PC-9 (cell line): ENCODE measurements at regions not wholly inside any gene's neighbourhood (a gene's known extent, or its start where the extent isn't known, plus 50 kb on each side); places are given as distances from the start of the nearest gene placed in this dataset.
A peak's percentile ranks its signal among the peaks of the same experiment; 100 is the strongest.
"Not testable (repeated sequence)": the region's sequence is repeated elsewhere in the genome, so short reads cannot be mapped to it uniquely, and the experiment has no call there.

Experiments
- BruUV-seq: library from RNA; stranded (reverse); fragments of 400-500 nt; replicated peaks from 2 replicates; lab custom pipeline; 2021; lab: Mats Ljungman, UMichigan
- CTCF ChIA-PET: fragments of 300-600 bp; sonication (Branson Sonifier 250); formaldehyde crosslinking; loops from one replicate; lab custom pipeline; 2022; ENCODE audit warnings: antibody characterized with exemption; lab: Charles Lee
- POLR2A ChIA-PET: fragments of 300-600 bp; sonication (Branson Sonifier 250); formaldehyde crosslinking; loops from one replicate; lab custom pipeline; 2022; ENCODE audit warnings: antibody characterized with exemption; ENCODE audit not compliant: unreplicated experiment; lab: Charles Lee
- DNase-seq, 2 experiments: peaks; one replicate each; pipeline versions ENCODE4 v3.0.0 to v3.0.0-alpha.2; 2015 to 2022; ENCODE audit warnings: mixed read lengths in 1 of 2
- H2AFZ ChIP-seq: fragments of 200-600 bp; sonication (generic); 2 replicates; pipeline ENCODE4 v1.8.1; 2017; ENCODE audit warnings: antibody characterized with exemption
- H3F3A ChIP-seq: fragments of 200-600 bp; sonication (generic); 2 replicates; pipeline ENCODE4 v1.8.1; 2017; ENCODE audit warnings: antibody characterized with exemption, mild to moderate bottlenecking, low read depth; ENCODE audit not compliant: insufficient read depth
- H3K27ac ChIP-seq: fragments of 200-600 bp; sonication (generic); 2 replicates; pipeline ENCODE4 v1.6.1; 2016; ENCODE audit warnings: mixed run types
- H3K27me3 ChIP-seq: fragments of 200-600 bp; sonication (generic); 2 replicates; pipeline ENCODE4 v1.6.1; 2016; ENCODE audit warnings: low read depth, mixed run types; ENCODE audit not compliant: insufficient read depth
- H3K36me3 ChIP-seq: fragments of 200-600 bp; sonication (generic); 2 replicates; pipeline ENCODE4 v1.6.1; 2016; ENCODE audit warnings: low read depth, mixed run types
- H3K4me1 ChIP-seq: fragments of 200-600 bp; sonication (generic); replicated peaks from 2 replicates; pipeline ENCODE4 v1.6.1; 2016; ENCODE audit warnings: mixed run types; ENCODE audit not compliant: insufficient read depth
- H3K4me2 ChIP-seq: fragments of 200-600 bp; sonication (generic); 2 replicates; pipeline ENCODE4 v1.6.1; 2017; ENCODE audit warnings: mixed run types
- H3K4me3 ChIP-seq: fragments of 200-600 bp; sonication (generic); 2 replicates; pipeline ENCODE4 v1.6.1; 2016; ENCODE audit warnings: mixed run types
- H3K79me2 ChIP-seq: fragments of 200-600 bp; sonication (generic); 2 replicates; pipeline ENCODE4 v1.6.1; 2017; ENCODE audit warnings: low read depth, mixed run types
- H3K9me2 ChIP-seq: fragments of 200-600 bp; sonication (generic); 2 replicates; pipeline ENCODE4 v1.8.1; 2017; ENCODE audit warnings: mild to moderate bottlenecking; ENCODE audit not compliant: insufficient read depth
- H3K9me3 ChIP-seq: fragments of 200-600 bp; sonication (generic); 2 replicates; pipeline ENCODE4 v1.8.1; 2016; ENCODE audit warnings: low read depth; ENCODE audit not compliant: insufficient read depth
- H4K20me1 ChIP-seq: fragments of 200-600 bp; sonication (generic); 2 replicates; pipeline ENCODE4 v1.8.1; 2017; ENCODE audit not compliant: insufficient read depth
- CTCF ChIP-seq: fragments of 200-600 bp; sonication (generic); conservative IDR thresholded peaks from 2 replicates; pipeline ENCODE4 v1.6.1; 2017; ENCODE audit warnings: mixed run types, antibody characterized with exemption, mild to moderate bottlenecking, moderate library complexity
- EZH2 ChIP-seq: fragments of 200-600 bp; sonication (generic); IDR thresholded peaks from 2 replicates; pipeline ENCODE4 v1.8.0; 2017; ENCODE audit warnings: antibody characterized with exemption, low read depth
- intact Hi-C: fragments of 100-400 bp; cut with micrococcal nuclease; formaldehyde crosslinking; loops from one replicate; pipeline ENCODE4 v1.10.0; 2022; ENCODE audit not compliant: unreplicated experiment

GRCh38 chr6:158895661-158896060 lies 76.5 kb upstream of the EZR start:
- no peaks in the 10 kb centered on the region for H3K36me3 ChIP-seq
- peaks cover 16% of the 10 kb centered on the region for H3K4me1 ChIP-seq
- H4K20me1 ChIP-seq = no peaks in the 10 kb centered on the region
- H3K4me3 ChIP-seq = no peak overlapping the region
- DNase-seq = no peak
- POLR2A ChIA-PET = no interaction called here
- intact Hi-C loops = no loop called here
- H3K9me2 ChIP-seq = no peaks in the 10 kb centered on the region
- no peak overlapping the region for H2AFZ ChIP-seq
- TF ChIP-seq EZH2 (no peak), CTCF (no peak)
- no peak overlapping the region for H3K27ac ChIP-seq
- CTCF ChIA-PET = no interaction called here
- BruUV-seq = no TSS peak
- peaks cover 12% of the 10 kb centered on the region; the same call in 1 of the 2 replicates for H3F3A ChIP-seq
- H3K27me3 ChIP-seq = no peaks in the 10 kb centered on the region
- H3K4me2 ChIP-seq = no peak overlapping the region
- H3K79me2 ChIP-seq = no peaks in the 10 kb centered on the region
- no peaks in the 10 kb centered on the region for H3K9me3 ChIP-seq

- H3K4me2 ChIP-seq = peak overlapping the region; percentile 45
- H3K9me3 ChIP-seq = no peaks in the 10 kb centered on the region
- H3K9me2 ChIP-seq = no peaks in the 10 kb centered on the region
- intact Hi-C loops = no loop called here
- peak overlapping the region; percentile 50 for H3K27ac ChIP-seq
- no TSS peak for BruUV-seq
- ChIA-PET POLR2A (no interaction called here), CTCF (no interaction called here)
- DNase-seq = peak; percentile 38 to 96
- H4K20me1 ChIP-seq = no peaks in the 10 kb centered on the region
- H3K4me1 ChIP-seq = peaks cover 26% of the 10 kb centered on the region
- H3K27me3 ChIP-seq = no peaks in the 10 kb centered on the region
- no peak overlapping the region for H3K4me3 ChIP-seq
- no peaks in the 10 kb centered on the region for H3K79me2 ChIP-seq
- peaks cover 12% of the 10 kb centered on the region; the same call in 1 of the 2 replicates for H3F3A ChIP-seq
- no peak for TF ChIP-seq CTCF
- TF ChIP-seq EZH2 = no peak
- no peaks in the 10 kb centered on the region for H3K36me3 ChIP-seq
- H2AFZ ChIP-seq = no peak overlapping the region
These were observed 75.0 kb upstream of the EZR start for GRCh38 chr6:158894193-158894592.

DNA sequence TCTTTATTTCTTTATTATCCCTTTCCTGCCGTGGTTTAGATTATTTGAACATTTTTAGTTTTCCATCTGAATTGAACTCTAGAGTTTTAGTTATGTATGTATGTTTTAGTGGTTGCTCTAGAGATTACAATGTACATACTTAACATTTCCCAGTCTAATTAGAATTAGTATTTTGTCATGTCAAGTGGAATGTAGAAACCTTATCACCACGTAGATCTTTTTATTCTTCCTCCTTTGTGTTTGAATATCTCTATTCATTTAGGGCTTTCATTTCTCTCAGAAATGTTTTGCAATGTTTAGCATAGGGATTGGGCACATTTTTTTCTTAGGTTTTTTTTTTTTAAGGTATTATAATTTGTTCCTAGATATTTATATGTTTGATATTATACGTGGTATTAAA lies 73.1 kb upstream of the EZR start:
- Histone ChIP-seq H2AFZ (no peak overlapping the region), H4K20me1 (no peaks in the 10 kb centered on the region), H3K27ac (0 out of 2 replicates have a peak overlapping the region, but pooled peaks have one; percentile 2), H3K79me2 (no peaks in the 10 kb centered on the region), H3K4me3 (no peak overlapping the region), H3K4me1 (peaks cover 39% of the 10 kb centered on the region), H3K27me3 (no peaks in the 10 kb centered on the region), H3K4me2 (no peak overlapping the region), H3K9me2 (no peaks in the 10 kb centered on the region), H3F3A (peaks cover 12% of the 10 kb centered on the region; the same call in 1 of the 2 replicates), H3K9me3 (no peaks in the 10 kb centered on the region), H3K36me3 (no peaks in the 10 kb centered on the region)
- intact Hi-C loops = no loop called here
- ChIA-PET POLR2A (no interaction called here), CTCF (no interaction called here)
- DNase-seq = peak in 1 of 2 experiments; percentile 60
- no TSS peak for BruUV-seq
- TF ChIP-seq CTCF = no peak
- no peak for TF ChIP-seq EZH2

DNA sequence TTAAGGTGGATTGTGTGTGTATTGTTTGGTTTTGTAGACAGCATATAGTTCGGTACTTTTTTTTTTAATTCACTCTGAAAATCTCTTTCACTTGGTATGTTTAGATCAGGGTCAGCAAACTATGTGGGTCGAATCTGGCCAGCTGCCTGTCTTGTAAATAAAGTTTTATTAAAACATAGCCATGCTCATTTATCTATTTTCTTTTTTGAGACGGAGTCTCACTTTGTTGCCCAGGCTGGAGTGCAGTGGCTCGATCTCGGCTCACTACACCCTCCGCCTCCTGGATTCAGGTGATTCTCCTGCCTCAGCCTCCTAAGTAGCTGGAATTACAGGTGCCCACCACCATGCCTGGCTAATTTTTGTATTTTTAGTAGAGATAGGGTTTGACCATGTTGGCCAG lies 72.4 kb upstream of the EZR start:
- CTCF ChIA-PET, H3K36me3 ChIP-seq: not testable (repeated sequence)

GRCh38 chr6:158888171-158888570 lies 69.0 kb upstream of the EZR start:
- H2AFZ ChIP-seq, H3K4me3 ChIP-seq, H3K4me2 ChIP-seq, H3K9me2 ChIP-seq, H3K27ac ChIP-seq, H4K20me1 ChIP-seq, CTCF ChIA-PET, BruUV-seq, POLR2A ChIA-PET, H3K36me3 ChIP-seq, H3K9me3 ChIP-seq, H3K27me3 ChIP-seq, H3F3A ChIP-seq, H3K79me2 ChIP-seq: not testable (repeated sequence)
- intact Hi-C loops = loop anchor here (1.0 to 2.0 kb wide), 2 partner anchors 23 to 35 kb away; no protein-coding TSS in a partner anchor
- peaks cover 23% of the 10 kb centered on the region for H3K4me1 ChIP-seq
- DNase-seq = peak in 1 of 2 experiments; percentile 50

More for the DNA sequence above, 72.4 kb upstream of the EZR start:
- H3K79me2 ChIP-seq, H3K4me3 ChIP-seq, H3K9me2 ChIP-seq, H3K27me3 ChIP-seq, BruUV-seq, H4K20me1 ChIP-seq, intact Hi-C loops, DNase-seq, H3K9me3 ChIP-seq, H3K4me2 ChIP-seq, POLR2A ChIA-PET, H3K27ac ChIP-seq, H2AFZ ChIP-seq: not testable (repeated sequence)
- H3F3A ChIP-seq = peaks cover 12% of the 10 kb centered on the region; the same call in 1 of the 2 replicates
- peaks cover 39% of the 10 kb centered on the region for H3K4me1 ChIP-seq
